NCI-H2029 treated with DMSO at 0.1 percent for 48 hours (cell line): ENCODE measurements at regions not wholly inside any gene's neighbourhood (a gene's known extent, or its start where the extent isn't known, plus 50 kb on each side); places are given as distances from the start of the nearest gene placed in this dataset.

Source experiments
- DNase-seq: peaks from one replicate; lab custom pipeline; 2025; lab: John Stamatoyannopoulos, UW

DNA sequence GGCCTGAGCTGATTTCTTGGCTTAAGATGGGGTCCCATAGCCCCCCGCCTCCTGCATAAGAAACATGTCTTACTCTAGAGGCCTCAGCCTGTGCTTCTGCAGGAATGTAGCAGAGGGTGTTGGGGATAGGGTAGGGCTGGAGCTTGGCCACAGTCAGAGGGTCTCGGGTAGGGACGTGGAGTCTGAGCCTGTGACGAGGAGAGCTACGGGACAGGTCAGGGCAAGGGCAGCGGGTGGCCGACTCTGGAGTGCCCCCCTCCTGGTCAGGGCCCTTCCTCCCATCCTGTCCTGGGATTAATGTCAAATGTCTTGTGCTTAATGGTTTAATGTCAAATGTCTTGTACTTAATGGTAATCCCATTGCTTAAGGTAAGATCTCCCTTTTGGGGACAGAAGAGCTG, 130.4 kb downstream of the GLI2 start:
- DNase-seq, result no peak

DNA sequence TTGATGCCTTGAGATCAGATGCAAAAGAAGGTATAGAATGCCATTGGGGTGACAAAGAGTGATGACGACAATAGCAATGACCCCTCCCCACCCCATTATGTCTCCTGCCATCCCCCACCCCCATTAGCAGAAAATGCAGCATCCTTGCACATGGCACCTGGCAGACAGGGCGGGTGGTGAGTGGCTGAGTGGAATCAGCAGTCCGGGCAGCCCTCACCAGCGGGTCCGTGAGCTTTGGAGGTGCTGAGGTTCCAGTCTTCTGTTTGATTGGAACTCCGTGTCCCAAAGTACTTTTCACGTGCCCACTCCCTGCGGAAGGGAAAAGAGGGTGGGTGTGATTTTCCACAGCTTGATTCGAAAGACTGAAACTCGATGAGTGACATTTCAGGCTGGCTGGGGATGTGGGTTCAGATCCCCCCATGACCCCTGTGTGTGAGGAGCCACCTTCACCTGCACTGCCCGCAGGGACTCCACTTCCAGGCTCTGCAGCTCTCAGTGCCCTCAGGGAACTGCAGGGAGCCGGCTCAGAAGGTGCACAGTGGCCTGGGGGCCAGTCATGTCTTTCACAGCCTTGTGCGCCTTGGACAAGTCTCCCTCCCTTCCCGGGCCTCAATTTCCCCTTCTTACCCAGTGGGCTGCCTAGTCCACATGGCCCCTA, 130.9 kb downstream of the GLI2 start:
- DNase-seq, result no peak

GRCh38 chr2:120867290-120868241, 131.9 kb downstream of the GLI2 start:
- no peak for DNase-seq

DNA sequence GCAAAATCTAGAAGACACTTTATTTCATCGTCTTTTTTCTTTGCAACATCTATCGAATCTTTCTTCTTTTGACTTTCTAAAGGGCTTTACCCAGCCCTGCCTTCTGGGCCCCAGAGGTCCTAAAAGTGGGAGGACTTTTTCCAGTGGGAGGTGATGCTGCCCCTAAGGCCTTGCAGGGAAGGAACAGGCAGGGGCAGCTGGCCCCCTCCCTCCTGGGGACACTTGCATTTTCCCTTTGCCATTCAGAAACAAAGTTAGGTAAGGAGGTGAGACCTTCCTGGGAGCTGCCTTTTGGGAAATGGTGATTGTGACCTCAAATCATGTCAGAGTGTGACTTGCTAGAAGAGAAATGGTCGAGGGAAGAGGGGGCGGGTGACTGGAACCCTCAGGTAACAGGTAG, 132.7 kb downstream of the GLI2 start:
- no peak for DNase-seq

- DNase-seq, result no peak
Observed at GRCh38 chr2:120869036-120869729, 133.5 kb downstream of the GLI2 start.

GRCh38 chr2:120869730-120870466, 134.2 kb downstream of the GLI2 start:
- DNase-seq, result no peak

DNA sequence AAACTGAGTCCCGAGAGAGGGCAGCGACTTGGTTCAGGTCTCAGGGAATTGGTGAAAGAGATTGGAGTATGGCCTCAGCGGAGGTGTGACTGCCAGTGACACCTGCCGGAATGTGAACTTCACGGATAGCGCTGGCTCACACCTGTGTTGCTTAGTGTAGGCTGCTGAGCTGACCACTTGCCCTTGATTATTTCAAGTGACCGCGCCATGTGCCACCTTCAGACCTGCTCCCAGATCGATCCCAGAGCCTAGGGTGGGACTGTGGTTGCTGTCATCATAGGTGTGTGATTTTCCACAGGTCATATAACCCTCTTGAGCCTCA, 134.8 kb downstream of the GLI2 start:
- no peak for DNase-seq

DNA sequence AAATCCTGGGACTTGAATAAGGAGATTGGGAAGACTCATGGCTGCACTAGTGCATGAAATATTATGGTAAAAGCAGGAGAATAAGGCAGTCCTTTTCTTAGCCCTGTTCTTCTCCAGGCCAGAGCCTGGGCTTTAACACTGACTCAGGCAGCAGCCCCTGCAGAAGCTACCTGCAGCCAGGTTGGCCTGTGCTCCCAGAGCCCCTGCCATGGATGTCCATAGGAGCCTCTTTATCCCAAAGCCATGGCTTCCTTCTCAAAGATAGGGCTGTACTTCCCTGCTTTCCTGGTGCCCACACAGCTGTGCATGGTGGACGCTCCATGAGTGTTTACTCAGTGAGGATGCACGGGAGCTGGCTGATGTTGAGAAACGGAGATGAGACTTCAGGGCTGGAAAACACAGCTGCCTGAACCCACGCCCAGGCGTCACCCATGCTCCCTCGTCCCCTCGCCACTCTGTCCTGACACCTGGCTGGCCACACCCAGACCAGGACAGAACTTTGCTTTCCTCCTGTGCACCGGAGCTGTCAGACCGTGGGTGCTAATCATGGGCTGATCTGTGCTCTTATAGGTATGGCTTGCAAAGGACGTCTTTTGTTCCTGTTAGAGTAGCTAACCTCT, 135.5 kb downstream of the GLI2 start:
- no peak for DNase-seq

DNA sequence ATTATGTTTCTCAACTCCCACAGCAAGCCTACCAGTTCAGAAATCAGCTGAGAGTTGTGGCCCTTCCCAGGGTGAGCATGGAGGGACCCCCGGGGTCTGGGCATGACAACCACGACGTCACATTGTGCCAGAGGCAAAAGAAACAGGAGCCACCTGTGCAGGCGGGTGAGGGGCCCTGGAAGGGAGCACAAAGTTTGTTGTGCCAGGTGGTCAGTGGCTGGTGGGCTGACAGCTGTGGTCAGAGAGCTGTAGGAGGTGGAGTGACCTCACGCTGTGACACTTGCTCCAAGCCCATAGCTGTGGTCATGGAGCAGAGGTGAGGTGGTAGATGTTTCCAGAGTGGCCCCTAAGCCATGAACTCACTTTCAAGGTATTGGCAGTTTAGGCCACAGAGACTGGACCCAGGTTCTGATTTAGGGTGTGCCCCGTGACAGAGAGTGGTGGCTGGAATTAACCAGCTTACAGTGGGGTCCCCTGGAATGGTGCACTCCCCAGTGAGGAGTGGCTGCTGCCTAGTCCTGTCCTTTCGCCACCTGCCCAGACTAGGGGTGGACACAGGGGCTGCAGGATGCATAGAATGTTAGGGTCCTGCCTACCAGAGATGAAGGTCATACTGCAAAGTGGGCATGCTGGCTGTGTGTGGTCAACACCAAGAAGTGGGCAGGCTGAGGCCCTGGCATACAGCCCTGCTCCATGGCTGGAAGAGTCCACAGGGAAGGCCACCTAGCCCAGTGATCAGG, 136.4 kb downstream of the GLI2 start:
- no peak for DNase-seq

- no peak for DNase-seq
Observed at GRCh38 chr2:120873958-120874887, 138.6 kb downstream of the GLI2 start.

DNA sequence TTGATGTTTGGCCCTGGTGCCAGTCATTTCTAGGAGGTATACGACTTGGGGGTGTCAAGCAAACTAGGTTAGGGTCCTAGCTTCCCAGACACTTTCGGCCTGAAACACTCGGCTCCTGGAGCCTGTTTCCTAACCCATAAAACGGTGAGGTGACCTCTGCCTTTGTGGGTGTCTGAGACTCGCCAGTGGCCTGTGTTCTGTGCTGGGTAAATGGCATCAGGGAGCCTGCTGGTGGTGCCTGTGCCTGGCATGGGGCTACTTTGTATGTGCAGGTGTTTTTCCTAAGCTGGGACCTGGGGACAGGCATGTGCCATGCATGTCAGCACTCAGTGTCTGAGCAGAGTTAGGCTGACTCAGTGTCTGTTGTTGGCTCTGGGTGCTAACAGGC, 139.2 kb downstream of the GLI2 start:
- no peak for DNase-seq

DNA sequence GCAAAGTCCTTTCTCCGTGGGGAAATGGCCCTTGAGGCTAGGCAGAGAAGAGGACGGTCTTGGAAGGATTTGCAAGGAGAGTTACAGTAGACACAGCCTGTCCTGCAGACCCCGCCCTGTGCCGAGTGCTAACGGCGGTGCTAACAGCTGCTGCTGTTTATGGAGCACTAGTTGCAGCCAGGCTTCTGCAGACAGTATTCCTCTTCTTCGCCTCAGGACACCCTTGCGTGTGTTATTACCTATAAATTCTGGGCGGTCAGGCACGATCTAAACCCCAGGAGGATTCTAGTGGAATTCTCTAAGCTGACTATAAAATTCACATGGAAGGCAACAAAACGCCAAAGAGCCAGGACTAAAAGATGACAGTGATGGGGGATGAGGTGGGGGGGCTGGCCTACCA, 139.8 kb downstream of the GLI2 start:
- DNase-seq, result no peak

- no peak for DNase-seq
Observed at GRCh38 chr2:120876526-120877280, 141.0 kb downstream of the GLI2 start.

GRCh38 chr2:120877409-120877808, 141.7 kb downstream of the GLI2 start:
- DNase-seq, result no peak

DNA sequence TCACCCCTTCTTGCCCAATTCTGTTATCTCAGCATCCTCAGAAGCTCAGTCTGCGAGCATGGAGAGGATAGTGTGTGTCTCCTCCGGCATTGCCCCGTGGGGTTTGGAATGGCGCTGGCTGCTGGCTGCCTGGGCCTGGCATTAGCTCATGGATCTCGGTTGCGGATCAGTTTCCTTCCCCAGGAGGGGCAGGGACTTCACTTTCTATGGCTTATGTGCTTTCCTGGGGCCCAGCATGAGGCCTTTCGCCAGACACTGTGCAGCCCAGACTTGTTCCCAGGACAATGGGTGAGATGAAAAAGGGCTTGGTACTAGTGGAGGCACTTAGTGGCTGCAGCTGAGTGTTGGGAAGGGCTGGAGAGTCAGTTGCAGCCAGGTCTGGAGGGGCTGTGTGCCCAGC, 143.3 kb downstream of the GLI2 start:
- no peak for DNase-seq

DNA sequence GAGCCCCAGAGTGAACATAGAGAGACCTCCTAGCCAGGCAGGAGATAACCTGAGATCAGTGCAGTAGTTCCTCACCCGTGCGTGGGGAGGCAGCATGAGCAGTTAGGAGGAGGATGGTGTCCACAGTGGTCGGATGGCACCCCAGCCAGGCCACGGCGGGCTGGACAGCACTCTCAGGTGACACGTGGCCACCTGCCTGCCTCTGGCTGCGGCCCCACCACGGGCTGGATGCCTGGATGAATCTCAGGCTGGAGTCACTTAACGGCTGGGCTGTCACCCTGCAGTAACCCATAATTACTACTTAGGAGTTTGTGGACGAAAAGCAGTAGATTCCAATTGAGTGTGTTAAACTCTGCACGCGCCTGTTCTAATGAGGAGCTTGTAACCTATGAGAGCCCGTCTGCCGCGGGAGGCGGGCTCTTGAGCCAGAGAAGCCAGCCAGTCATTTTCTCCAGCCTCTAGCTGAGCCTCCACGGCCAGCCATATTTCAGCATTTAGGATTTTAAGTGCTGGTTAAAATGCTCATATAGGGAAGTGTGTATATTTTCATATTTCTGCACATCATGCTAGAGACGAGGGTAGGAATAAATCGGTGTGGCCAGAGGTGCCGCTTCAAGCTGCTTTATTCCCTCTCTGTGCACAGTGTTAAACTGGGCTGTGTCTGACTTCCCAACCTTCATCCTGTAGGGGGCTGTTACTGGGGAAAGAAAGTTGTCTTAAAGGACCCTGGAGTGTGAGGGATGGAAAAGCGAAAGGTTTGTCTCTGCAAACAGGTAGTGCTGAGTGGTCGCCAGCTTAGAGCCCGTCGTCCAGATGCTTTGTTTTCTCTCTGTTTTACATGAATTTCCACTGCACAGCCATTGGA, 144.0 kb downstream of the GLI2 start:
- DNase-seq, result peak; percentile 10

DNA sequence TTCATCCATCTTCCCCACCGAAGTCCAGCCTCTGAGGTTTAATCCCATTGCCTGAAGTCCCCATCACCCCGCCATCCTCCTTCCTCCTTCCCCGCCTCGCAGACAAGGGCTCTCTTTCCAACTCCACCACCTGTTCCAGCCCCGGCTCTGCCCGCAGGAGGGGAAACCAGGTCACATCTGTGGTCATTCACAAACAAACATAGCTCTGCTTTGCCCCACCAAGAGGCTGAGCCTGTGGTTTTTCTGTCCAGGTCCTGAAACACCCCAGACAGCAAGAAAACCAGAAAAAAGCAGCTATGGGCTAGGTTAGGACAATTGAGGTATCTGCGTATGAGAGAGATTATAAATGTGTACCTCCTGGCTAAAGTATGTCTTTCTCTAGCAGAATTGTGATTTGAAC, 144.7 kb downstream of the GLI2 start:
- DNase-seq, result no peak
